GM23338 (cell line): ENCODE measurements at regions not wholly inside any gene's neighbourhood (a gene's known extent, or its start where the extent isn't known, plus 50 kb on each side); places are given as distances from the start of the nearest gene placed in this dataset.

Source experiments
- CREB1 ChIP-seq: fragments of 250-450 bp; sonication (Bioruptor Pico); IDR thresholded peaks from 2 replicates; pipeline ENCODE4 v1.5.0; 2020; ENCODE audit warnings: low read depth, mild to moderate bottlenecking, moderate library complexity
- CTCF ChIP-seq, 2 experiments: fragments of 200-600 bp in 1 of 2; sonication (generic) in 1 of 2; conservative IDR thresholded peaks; 2 replicates each; pipeline versions ENCODE4 v1.5.1 to v1.6.1; 2016 to 2017; ENCODE audit warnings: antibody characterized with exemption in 2 of 2, low read depth in 2 of 2, mild to moderate bottlenecking in 2 of 2, moderate library complexity in 1 of 2
- EZH2 ChIP-seq: fragments of 200-600 bp; sonication (generic); IDR thresholded peaks from one replicate; pipeline ENCODE4 v1.8.0; 2017; ENCODE audit warnings: antibody characterized with exemption, mild to moderate bottlenecking, low read depth; ENCODE audit not compliant: unreplicated experiment
- EZH2phosphoT487 ChIP-seq: fragments of 200-600 bp; sonication (generic); IDR thresholded peaks from one replicate; pipeline ENCODE4 v1.8.1; 2018; ENCODE audit warnings: antibody characterized with exemption; ENCODE audit not compliant: unreplicated experiment
- JUNB ChIP-seq: IDR thresholded peaks from one replicate; pipeline ENCODE4 v1.6.1; 2016; ENCODE audit warnings: antibody characterized with exemption; ENCODE audit not compliant: unreplicated experiment
- POLR2AphosphoS5 ChIP-seq: IDR thresholded peaks from 2 replicates; pipeline ENCODE4 v1.6.1; 2016; ENCODE audit warnings: antibody characterized with exemption, low read depth
- STAT1 ChIP-seq: IDR thresholded peaks from one replicate; pipeline ENCODE4 v1.6.1; 2016; ENCODE audit warnings: antibody characterized with exemption; ENCODE audit not compliant: unreplicated experiment
- ZNF114 ChIP-seq: fragments of 250-450 bp; sonication (Bioruptor Pico); IDR thresholded peaks from 2 replicates; pipeline ENCODE4 v1.5.0; 2020; ENCODE audit warnings: mild to moderate bottlenecking, moderate library complexity
- TF ChIP-seq, protein P1 (sequence below): IDR thresholded peaks from one replicate; pipeline ENCODE4 v1.6.1; 2018; ENCODE audit warnings: antibody characterized with exemption; ENCODE audit not compliant: unreplicated experiment
- TF ChIP-seq, protein P2 (sequence below): IDR thresholded peaks from 2 replicates; pipeline ENCODE4 v1.6.1; 2016; ENCODE audit warnings: antibody characterized with exemption

DNA sequence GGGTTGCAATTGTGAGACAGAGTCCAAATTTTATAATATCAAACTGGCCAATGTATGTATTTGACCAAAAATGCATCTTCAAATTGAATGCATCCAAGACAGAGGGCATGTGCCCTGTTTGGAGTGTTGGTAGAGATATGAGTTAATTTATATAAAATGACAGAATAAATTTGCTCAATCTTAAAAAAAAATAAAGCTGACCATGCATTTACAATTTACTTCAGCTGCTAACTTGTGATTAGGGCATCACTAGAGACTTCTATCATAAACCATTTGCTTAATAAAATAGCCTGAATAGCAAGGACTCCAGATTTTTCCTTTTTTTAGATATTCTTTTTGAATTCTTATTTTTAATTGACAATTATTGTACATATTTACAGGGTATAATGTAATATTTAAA is 1345.8 kb downstream of the CDH11 start:
- TF ChIP-seq CTCF (conservative IDR thresholded peaks at IDR 0.05; ENCODE audit: low read depth in 2 of 2), result no peak
- no peak for TF ChIP-seq POLR2AphosphoS5
- no peak for TF ChIP-seq EZH2
- TF ChIP-seq, protein P1, sequence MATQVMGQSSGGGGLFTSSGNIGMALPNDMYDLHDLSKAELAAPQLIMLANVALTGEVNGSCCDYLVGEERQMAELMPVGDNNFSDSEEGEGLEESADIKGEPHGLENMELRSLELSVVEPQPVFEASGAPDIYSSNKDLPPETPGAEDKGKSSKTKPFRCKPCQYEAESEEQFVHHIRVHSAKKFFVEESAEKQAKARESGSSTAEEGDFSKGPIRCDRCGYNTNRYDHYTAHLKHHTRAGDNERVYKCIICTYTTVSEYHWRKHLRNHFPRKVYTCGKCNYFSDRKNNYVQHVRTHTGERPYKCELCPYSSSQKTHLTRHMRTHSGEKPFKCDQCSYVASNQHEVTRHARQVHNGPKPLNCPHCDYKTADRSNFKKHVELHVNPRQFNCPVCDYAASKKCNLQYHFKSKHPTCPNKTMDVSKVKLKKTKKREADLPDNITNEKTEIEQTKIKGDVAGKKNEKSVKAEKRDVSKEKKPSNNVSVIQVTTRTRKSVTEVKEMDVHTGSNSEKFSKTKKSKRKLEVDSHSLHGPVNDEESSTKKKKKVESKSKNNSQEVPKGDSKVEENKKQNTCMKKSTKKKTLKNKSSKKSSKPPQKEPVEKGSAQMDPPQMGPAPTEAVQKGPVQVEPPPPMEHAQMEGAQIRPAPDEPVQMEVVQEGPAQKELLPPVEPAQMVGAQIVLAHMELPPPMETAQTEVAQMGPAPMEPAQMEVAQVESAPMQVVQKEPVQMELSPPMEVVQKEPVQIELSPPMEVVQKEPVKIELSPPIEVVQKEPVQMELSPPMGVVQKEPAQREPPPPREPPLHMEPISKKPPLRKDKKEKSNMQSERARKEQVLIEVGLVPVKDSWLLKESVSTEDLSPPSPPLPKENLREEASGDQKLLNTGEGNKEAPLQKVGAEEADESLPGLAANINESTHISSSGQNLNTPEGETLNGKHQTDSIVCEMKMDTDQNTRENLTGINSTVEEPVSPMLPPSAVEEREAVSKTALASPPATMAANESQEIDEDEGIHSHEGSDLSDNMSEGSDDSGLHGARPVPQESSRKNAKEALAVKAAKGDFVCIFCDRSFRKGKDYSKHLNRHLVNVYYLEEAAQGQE, result no peak
- no peak for TF ChIP-seq JUNB
- TF ChIP-seq CREB1 (CRISPR knock-in tag), result no peak
- TF ChIP-seq ZNF114 (CRISPR knock-in tag), result no peak
- TF ChIP-seq STAT1, result no peak
- TF ChIP-seq EZH2phosphoT487, result no peak
- TF ChIP-seq, protein P2, sequence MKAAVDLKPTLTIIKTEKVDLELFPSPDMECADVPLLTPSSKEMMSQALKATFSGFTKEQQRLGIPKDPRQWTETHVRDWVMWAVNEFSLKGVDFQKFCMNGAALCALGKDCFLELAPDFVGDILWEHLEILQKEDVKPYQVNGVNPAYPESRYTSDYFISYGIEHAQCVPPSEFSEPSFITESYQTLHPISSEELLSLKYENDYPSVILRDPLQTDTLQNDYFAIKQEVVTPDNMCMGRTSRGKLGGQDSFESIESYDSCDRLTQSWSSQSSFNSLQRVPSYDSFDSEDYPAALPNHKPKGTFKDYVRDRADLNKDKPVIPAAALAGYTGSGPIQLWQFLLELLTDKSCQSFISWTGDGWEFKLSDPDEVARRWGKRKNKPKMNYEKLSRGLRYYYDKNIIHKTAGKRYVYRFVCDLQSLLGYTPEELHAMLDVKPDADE, result no peak
